GM18873 (cell line): ENCODE measurements at regions not wholly inside any gene's neighbourhood (a gene's known extent, or its start where the extent isn't known, plus 50 kb on each side); places are given as distances from the start of the nearest gene placed in this dataset.
"Not testable (repeated sequence)": the region's sequence is repeated elsewhere in the genome, so short reads cannot be mapped to it uniquely, and the experiment has no call there.

ENCODE experiments used
- ATAC-seq: cut with Tn5 transposase; IDR thresholded peaks from one replicate; pipeline ENCODE4 v1.9.1; 2021; ENCODE audit warnings: mild to moderate bottlenecking, moderate library complexity, moderate number of reproducible peaks; ENCODE audit not compliant: unreplicated experiment, low FRiP score

DNA sequence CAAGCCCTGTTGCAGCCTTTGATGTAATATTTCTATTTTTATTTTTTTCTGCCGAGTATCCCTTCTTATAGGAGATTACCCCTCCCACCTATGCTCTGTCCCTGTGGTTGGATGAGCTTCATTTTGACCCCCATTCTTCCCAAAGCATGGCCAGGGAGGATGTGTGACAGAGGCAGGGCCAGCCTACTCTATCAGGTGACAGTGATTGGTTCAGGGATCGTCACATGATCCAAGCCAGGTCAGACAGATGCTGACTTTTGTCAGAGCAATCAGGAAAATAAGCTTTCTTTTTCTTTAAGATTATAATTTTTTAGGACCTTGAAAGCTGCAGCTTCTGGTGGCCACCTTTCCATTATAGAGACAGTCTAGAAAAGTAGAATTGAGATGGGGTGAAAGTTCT lies 314.3 kb downstream of the NUP35 start:
- no peak for ATAC-seq

DNA sequence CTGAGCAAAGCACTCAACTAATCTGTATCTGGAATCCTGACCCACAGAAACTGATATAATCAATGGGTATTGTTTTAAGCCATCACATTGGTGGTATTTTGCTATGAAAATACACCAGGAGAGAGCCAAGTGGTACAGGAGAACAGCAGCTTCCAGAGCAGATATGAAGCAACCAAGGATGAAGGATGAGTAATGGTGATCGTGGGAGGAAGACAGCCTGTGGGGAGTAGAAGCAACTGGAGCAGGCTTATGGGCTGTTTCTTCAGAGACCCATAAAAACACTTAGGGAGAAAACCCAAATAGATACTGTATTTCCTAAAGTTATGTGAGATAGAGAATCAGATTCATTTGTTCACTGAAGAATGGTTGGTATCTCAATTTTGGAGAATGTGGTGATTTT lies 330.8 kb downstream of the NUP35 start:
- ATAC-seq: no peak

DNA sequence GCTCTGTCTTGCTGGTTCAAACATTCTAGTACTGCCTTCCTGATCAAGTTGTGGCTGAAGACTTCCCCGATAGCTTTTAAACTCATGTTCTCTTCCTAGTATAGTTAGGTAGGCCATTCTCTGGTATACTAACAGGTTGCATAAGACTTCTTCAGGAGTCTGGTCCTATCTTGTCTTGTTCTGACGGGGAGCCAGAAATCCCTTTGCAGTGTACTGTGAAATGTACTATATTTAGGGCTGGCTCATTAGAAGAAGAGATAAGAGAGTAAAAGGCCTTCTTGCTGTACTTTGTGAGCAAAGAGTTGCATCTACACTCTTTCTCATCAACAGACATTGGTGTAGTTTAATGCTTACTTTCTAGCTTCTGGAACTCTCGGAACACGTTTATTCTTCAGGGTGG lies 331.9 kb downstream of the NUP35 start:
- ATAC-seq: no peak

DNA sequence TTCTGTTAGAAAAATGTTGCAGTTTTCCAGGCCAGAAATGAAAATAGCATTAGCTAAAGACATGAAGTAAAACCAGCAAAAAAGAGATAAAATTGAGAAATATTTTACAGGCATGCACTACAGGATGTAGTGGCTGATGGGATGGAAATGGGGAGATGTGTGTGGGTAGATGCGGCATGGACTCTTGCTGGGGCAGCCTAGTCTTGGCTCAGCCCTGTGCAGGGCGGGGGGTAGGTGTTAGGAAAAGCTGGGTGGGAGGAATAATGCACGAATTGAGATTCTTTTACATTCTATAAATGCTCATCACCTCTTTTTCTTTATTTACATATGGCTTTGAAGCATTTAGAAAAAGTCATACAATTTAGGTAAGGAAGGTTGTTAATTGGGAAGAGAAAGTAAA lies 334.2 kb downstream of the NUP35 start:
- ATAC-seq: no peak

DNA sequence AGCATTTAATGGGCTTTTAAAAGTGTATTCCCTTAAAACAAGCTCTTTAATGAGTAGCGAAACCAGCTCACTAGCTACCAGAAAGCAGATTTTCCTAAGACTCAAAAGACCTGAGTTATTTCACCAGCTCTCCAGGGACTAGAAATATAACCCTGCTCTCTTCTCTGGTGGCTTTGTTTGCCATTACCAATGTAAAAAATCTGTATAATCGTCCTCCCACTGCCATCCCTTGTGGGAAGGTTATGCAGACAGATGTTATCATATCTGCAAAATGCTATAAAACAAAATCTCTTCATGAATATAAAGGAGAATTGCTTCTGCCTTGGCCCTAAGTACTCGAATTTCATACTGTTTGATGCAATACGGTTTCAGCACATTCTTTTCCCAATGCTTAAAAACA lies 335.2 kb downstream of the NUP35 start:
- no peak for ATAC-seq

DNA sequence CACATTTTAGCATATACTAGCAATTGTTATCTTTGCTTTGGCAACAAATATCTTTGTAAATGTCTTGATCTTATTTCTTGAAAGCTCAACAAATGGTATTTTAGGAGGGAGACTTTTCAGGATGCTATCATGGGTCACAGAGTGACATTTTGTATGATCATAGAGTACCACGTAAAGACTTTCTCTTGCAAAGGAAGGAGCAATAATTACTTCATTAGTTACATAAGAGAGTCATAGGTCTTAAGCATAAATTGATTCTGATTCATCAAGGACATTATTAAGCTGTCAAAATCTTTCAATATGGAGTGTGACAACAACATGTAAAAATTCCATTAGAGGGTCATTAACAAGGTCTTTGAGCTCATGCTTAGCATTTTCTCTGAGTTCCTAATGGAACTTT lies 339.6 kb downstream of the NUP35 start:
- ATAC-seq: no peak

DNA sequence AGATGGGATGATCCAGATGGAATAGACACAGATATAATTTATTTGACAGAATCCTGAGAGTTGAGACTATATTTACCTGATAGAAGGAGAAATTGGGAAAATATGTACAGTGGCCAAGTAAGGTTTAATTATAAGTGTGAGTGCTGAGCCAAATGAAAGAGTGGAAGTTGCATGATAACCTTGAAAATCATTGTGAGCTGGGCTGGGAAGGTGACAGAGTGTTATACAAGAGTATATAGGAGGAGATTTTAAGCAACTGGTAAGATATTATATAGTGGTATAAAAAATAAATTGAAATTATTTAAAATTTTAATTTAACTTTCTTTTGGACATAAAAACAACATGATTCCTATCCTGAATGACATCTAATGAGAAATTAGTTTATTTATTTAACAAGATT lies 340.8 kb downstream of the NUP35 start:
- ATAC-seq: no peak

DNA sequence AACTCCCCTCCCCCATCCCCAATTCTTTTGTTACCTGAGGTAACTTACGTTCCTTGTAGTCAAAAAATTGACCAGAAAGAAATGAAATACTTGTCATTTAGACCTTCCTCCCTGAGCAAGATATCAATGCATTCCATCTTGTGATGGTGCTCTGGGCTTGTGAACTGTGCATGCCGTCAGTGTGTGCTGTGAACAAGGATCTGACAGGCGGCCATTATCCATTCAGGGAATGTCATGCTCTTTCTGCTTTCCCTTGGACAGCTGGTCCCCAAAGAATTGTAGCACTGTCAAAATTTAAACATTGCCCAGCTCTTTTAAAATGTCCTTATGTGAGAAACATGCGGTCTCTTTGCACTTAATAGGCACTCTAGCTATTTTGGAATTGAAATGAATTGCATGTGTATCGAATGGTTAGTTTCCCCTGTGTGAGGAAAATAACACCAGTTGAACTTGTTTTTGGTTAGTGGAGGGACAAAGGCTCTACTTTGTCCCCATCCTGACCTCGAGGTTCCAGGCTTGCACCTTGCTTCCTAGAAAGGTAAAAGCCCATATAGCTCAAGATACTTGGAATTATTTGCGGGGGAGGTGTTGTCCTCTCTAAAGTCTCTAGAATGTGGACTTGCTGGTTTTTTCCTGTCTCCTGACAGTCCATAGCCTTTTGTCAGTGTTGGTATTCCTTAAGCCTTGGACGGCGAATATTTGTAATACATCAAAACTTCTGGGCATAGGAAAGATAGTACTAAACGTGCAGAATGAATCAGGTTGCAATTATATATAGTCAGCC lies 350.9 kb downstream of the NUP35 start:
- ATAC-seq: no peak

DNA sequence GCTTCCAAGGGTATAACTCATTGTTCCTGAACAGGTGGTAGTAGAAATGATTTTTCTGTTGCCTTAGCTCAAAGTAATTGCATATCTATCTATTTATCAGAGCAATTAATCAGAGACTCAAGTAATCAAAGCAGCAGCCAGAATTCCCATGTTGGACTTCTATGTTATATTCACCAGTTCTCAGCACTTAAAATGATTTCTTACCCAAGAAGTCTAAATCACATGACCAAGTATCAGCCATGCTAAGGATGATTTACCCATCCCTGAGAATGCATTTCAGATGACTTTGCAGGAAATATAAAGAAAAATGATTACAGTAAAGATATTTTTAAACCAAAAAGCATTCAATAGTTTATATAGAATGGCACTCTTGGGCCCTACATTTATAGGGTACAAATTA lies 352.2 kb downstream of the NUP35 start:
- ATAC-seq: no peak

DNA sequence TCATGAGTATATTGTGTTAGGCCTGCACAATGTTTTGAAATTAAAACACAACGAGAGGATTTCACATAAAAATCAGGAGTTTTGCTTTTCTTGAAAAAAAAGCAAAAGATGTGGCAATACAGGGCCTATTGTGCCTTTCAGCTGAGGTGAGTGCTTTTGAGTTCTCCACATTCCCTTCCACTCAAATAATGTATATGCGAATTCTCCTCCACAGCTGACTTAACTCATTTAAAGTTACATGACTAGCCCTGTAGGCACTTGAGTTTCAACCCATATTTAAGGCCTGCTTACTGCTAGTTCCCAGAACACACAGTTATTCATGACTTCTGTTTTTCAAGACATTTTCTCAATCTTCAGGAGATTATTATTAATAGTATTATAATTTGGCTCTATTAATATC lies 353.1 kb downstream of the NUP35 start:
- ATAC-seq: no peak

DNA sequence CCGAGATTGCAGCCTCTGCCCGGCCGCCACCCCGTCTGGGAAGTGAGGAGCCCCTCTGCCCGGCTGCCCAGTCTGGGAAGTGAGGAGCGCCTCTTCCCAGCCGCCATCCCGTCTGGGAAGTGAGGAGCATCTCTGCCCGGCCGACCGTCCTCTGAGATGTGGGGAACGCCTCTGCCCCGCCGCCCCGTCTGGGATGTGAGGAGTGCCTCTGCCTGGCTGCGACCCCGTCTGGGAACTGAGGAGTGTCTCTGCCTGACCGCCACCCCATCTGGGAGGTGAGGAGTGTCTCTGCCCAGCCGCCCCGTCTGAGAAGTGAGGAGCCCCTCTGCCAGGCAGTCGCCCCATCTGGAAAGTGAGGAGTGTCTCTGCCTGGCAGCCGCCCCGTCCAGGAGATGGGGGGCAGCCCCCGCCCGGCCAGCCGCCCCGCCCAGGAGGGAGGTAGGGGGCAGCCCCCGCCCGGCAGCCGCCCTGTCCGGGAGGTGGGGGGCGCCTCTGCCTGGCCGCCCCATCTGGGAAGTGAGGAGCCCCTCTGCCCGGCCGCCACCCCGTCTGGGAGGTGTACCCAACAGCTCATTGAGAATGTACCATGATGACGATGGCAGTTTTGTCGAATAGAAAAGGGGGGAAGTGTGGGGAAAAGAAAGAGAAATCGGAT lies 354.8 kb downstream of the NUP35 start:
- ATAC-seq: not testable (repeated sequence)

DNA sequence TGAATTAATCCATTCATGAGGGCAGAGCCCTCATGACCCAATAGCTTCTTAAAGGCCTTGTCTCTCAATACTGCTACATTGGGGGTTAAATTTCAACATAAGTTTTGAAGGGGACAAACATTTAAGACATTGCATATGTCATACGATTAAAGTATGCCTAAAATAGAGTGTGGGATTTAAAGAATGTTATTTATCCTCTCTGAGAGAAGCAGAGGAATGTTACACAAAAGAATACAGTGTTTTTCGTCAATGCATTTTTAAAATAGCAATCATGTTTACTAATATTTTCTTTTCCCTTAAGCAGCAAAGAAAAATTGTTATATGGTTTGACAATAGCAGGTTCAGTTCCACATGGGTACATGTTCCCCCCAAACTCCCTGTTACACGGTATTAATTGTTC lies 363.1 kb downstream of the NUP35 start:
- ATAC-seq: no peak

DNA sequence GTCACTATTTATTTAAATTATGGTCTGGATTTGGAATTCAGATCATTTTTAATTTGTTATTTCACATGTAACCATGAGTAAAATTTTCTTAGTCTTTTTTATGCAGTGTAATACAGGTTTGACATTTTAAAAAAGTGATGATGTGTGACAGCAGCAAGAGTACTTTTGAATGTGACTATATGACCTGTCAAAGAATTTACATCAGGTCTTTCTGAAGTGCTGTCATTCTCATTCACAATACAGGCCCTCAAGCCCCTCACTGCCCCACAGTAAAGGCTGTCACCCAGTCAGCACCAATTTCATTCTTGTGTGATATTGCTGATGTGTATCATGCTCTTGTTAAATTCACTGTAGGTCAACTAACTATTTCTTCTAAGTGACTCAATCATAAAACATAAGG lies 364.2 kb downstream of the NUP35 start:
- no peak for ATAC-seq

DNA sequence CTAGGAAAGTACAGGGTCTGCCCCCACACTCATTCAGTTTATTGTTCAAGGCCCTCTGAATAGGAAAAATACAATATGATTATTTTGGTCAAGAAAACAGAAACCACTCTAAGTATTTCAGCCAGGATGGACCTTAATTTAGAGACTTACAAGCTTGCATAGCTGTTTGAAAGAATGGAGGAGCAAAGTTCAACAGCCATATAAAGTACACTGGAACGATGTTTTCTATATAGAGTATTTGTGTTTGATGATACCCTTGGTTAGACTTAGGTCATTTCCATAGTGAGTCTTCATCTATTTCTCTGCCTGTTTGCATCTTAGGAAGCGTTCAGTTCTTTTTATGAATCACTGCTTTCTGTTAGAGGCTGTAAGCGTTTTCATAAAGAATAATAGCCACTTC lies 366.2 kb downstream of the NUP35 start:
- ATAC-seq: no peak

DNA sequence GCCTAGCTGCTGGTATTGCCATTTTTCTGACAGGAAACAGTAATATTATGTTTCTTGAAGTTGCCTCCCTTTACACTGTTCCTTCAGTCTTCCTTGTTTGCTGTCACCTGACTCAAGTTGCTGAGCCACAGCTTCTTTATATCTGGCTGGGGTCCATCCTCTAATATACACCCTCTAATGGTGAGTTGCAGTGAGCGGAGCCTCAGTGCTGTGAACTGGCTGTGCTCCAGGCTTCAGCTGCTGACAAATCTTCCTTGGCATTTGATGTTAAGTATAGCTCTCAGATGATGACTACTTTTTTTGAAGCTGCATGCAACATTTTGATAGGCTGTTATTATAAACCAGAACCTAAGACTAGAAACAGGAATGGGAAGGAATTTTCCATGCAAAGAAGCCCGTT lies 366.7 kb downstream of the NUP35 start:
- ATAC-seq: no peak

DNA sequence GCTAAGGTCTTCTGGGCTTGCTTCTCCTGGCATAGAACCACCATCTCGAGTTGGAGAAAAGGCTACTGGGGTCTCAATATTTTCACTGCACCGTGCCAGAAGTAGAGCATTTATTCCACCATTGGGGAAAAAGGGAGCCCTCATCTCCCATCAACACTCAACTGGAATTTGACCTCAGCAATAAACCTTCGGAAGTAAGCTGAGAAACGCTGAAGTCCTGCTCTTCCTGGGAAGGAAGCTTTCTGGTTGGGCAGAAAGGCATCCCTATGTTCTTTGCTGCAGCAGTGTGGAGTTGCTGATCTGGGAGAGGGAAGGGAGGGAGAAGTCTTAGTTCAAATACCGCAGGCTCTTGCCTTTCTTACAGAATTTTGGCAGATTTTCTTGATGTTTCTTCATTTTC lies 368.8 kb downstream of the NUP35 start:
- ATAC-seq: no peak

DNA sequence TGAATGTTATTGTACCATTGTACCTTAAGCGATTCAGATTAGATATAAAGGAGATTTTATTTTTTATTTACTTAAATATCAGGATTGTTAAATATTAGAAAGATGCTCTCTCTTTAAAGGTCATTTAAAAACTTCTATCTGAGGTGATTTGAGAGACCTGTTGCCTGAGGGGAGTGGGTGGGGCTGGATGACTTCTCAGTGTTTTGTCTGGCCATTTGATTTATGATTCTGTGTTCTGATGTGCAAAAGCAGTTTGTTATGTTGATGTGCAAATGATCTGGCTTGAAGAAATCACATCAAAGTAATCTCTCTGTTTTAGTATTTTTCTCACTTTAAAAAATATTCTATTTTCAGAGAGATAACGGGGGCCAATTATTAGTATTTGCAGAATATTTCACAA lies 370.8 kb downstream of the NUP35 start:
- no peak for ATAC-seq

DNA sequence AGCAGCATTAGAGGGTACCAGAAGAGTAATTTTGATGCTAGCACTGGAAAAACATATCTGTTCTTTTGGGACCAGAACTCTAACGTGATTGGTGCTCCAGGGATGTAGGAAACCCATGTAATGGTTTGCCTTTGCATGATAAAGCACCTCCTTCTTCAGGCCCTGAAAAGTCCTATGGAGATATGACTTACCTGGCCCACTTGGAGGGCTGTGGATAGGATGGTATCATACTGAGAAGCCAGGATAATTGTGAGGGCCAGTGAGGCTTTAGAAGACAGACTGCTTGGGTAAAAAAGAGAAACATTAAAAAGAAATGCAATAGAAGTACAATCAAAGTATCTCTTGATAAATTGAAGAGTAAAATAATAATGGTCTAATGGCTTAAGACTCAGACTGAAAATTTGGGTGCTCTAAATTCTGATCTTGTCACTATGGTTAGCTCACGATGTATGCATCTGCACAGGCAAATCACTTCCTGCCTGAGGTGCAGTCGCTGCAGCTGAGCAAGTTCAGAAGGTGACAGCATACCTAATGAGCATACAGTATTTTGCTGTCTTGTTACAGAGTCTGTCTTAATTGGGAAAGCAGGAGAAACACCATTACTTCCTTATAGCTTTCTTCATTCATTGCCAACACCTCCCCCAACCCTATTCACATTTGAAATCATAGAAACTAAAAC lies 371.5 kb downstream of the NUP35 start:
- ATAC-seq: peak; percentile 91

DNA sequence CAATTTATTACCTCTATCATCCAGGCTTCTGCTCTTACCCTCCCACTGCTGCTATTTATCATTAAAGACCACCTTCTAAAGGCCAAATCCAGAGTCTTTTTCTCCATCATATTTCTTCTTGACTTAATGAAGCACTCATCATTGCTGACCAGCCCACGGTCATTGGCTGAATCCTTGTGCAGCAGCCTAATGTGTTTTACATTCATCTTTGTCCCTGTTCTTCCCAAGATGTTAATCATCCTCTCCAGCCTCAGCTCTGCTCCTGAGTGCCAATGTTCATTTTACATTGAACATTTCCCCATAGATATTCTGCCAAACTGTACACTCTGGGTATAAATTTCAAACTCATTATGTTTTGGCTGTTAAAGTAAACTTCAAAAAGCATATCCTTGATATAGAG lies 373.6 kb downstream of the NUP35 start:
- ATAC-seq: no peak

DNA sequence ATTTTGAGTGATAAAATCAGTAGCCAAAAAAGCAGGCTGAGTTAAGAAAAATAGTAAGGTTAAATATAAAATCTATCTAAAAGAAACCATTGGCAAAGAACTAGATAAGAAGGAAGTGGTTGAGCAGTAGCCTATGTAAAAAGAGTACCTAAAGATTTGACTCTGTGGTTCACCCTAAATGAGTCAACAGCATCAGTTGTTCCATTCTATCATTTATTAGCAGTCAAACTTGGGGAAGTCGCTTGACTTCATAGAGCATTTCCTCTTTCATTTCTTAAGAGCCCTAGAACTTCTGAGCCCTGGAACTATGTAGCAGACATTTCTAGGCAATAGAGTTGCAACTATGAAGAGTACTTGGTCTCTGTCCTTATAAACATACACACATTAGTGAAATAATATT lies 381.7 kb downstream of the NUP35 start:
- peak; percentile 80 for ATAC-seq

DNA sequence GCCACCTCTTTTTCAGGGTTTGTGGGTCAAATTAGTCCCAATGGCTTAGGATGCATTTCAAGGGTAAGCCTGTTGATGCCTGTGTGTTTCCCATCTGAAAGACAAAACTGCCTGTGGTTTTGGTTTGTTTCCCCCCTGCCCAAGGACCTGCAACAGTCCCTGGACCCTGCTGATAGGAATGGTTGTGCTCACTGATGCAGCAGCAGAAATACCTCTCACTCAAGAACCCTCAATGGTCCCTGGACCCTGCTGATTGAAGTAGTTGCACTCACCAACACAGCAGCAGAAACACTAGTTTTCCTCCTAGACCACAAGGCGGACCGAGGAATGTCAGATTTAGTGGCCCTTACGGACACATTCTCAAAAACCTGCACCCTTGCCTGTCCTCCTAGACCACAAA lies 386.9 kb downstream of the NUP35 start:
- ATAC-seq: no peak
